ENCODE measurements at regions not wholly inside any gene's neighbourhood (a gene's known extent, or its start where the extent isn't known, plus 50 kb on each side); places are given as distances from the start of the nearest gene placed in this dataset.
A peak's percentile ranks its signal among the peaks of the same experiment; 100 is the strongest.

DNA sequence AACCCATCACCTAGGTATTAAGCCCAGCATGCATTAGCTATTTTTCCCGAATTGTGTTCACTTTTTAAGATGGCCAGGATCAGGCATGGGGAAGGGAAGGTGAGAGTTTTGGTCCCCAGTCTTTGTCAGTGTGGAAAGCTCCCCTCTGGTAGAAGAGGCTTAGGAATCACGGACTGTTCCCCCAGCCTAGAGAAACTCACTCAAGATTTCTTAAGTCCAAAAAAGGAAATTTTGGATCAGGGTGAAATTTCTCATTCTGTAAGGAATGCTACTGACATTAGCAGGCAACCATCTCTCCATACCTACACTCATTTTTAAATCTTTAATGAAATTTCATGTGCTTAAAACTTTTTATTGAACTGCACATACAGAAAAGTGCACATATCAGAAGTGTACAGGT lies 70.3 kb upstream of the GALNT15 start:
- H3K4me3 ChIP-seq (ENCODE audit: low read depth, low read length): no peak overlapping the region
- H3K9me3 ChIP-seq (ENCODE audit: control insufficient read depth, insufficient read depth, low read length): no peaks in the 10 kb centered on the region
- DNase-seq (ENCODE audit: low read depth in 4 of 6, low spot score in 6 of 6): no peak
- no peaks in the 10 kb centered on the region for H3K4me1 ChIP-seq (ENCODE audit: control insufficient read depth, insufficient read depth, low read length)
- no peak overlapping the region for H3K27ac ChIP-seq (ENCODE audit: low read depth, low read length)
- no CpG with 5 or more reads among the region's 2 CpGs for WGBS (ENCODE audit: insufficient coverage)
- H3K27me3 ChIP-seq (ENCODE audit: control insufficient read depth, insufficient read depth, low read length): no peaks in the 10 kb centered on the region
- H3K36me3 ChIP-seq (ENCODE audit: control insufficient read depth, insufficient read depth, low read length): no peaks in the 10 kb centered on the region

DNA sequence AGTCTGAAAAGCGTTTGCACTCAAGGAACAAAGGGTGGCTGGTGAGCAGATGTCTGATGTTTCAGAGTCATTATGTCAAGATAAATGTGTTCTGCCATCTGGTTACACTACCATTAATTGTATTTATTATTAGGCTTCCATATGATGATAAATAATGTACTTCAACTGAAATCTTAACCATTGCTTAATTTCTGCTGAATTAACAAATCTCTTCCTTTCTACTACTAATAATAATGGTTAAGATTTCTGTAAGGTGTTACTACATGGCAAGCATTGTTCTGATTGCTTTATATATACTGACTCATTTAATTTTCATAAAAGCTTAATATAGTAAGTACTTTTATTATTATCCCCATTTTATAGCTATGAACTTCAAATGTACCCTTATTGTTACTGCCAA lies 68.4 kb upstream of the GALNT15 start:
- DNase-seq (ENCODE audit: low read depth in 4 of 6, low spot score in 6 of 6): no peak
- WGBS (ENCODE audit: insufficient coverage): 100% methylated on average over 1 of the region's 1 CpG

DNA sequence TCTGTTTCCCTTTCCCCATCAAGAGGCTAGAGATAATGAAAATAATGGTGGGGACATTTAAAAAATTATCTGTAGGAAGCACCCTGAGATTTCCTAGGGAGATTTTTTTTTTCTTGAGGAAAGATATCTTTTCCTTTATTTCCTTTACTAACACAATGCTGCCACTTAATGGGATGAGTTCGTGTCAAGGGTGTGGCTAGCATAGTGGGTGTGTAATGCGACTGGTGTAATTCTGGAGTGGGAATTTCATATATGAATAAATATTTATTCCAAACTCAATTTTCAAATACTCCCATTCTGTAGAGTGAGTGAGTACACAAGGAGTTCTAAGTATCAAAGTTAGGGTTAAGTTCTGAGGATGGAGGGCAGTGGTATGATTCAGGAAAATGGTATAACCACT lies 66.1 kb upstream of the GALNT15 start:
- no peaks in the 10 kb centered on the region for H3K4me1 ChIP-seq (ENCODE audit: control insufficient read depth, insufficient read depth, low read length)
- no peak for DNase-seq (ENCODE audit: low read depth in 4 of 6, low spot score in 6 of 6)
- H3K4me3 ChIP-seq (ENCODE audit: low read depth, low read length): no peak overlapping the region
- H3K36me3 ChIP-seq (ENCODE audit: control insufficient read depth, insufficient read depth, low read length): no peaks in the 10 kb centered on the region
- no peaks in the 10 kb centered on the region for H3K9me3 ChIP-seq (ENCODE audit: control insufficient read depth, insufficient read depth, low read length)
- WGBS (ENCODE audit: insufficient coverage): no CpG with 5 or more reads among the region's 2 CpGs
- H3K27me3 ChIP-seq (ENCODE audit: control insufficient read depth, insufficient read depth, low read length): no peaks in the 10 kb centered on the region
- H3K27ac ChIP-seq (ENCODE audit: low read depth, low read length): no peak overlapping the region

More for the DNA sequence above, 68.4 kb upstream of the GALNT15 start:
- Histone ChIP-seq H3K27me3 (ENCODE audit: control insufficient read depth, insufficient read depth, low read length) (no peaks in the 10 kb centered on the region), H3K4me3 (ENCODE audit: low read depth, low read length) (no peak overlapping the region), H3K27ac (ENCODE audit: low read depth, low read length) (no peak overlapping the region), H3K36me3 (ENCODE audit: control insufficient read depth, insufficient read depth, low read length) (no peaks in the 10 kb centered on the region), H3K9me3 (ENCODE audit: control insufficient read depth, insufficient read depth, low read length) (no peaks in the 10 kb centered on the region), H3K4me1 (ENCODE audit: control insufficient read depth, insufficient read depth, low read length) (no peaks in the 10 kb centered on the region)

DNA sequence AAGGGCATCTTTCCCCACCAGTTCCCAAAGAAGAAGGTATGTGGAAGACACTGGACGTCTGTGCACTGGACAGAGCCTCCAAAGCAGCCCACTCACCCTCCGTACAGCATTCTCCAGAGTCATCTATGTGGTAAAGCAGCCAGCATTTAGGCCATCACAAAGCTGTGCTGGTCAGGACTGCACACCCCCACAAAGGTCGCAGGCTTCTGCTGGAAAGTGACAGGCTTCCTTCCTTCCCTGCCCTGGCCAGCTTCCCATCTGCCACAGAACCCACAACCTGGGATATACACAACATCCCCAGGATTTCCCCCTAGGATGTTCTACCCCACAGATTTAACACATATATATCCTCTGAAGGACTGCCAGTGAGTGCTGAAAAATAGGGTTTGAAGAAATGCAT lies 64.6 kb upstream of the GALNT15 start:
- H3K27ac ChIP-seq (ENCODE audit: low read depth, low read length): no peak overlapping the region
- no peaks in the 10 kb centered on the region for H3K9me3 ChIP-seq (ENCODE audit: control insufficient read depth, insufficient read depth, low read length)
- H3K4me3 ChIP-seq (ENCODE audit: low read depth, low read length): no peak overlapping the region
- no peaks in the 10 kb centered on the region for H3K27me3 ChIP-seq (ENCODE audit: control insufficient read depth, insufficient read depth, low read length)
- H3K36me3 ChIP-seq (ENCODE audit: control insufficient read depth, insufficient read depth, low read length): no peaks in the 10 kb centered on the region
- DNase-seq (ENCODE audit: low read depth in 4 of 6, low spot score in 6 of 6): no peak
- H3K4me1 ChIP-seq (ENCODE audit: control insufficient read depth, insufficient read depth, low read length): no peaks in the 10 kb centered on the region
- WGBS (ENCODE audit: insufficient coverage): 74% methylated on average over 3 of the region's 3 CpGs

DNA sequence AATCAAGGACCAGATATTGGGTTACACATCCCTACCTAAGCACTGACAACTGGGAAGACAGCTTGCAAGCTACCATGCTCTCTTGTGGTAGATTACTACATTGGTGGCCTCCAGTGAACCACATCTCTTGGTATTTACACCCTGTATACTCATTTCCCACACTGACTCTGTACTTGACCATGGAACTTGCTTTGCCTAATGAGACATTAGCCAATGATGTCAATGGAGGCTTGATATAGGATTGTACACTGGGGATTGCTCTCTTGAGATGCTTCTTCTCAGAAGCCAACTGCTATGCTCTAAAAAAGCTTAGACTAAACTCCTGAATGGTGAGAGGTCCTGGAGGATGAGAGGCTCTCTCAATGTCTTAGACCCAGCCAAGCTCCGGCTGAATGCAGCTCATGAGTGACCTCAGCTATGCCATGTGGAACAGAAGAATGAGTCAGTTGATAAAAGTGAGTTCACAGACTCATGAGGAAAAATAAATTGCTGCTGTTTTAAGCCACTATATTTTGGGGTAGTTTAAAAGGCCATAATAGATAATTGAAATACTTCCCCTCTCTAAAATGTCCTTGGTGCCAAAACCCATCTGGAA lies 61.5 kb upstream of the GALNT15 start:
- 100% methylated on average over 1 of the region's 1 CpG for WGBS (ENCODE audit: insufficient coverage)
- Histone ChIP-seq H3K4me1 (ENCODE audit: control insufficient read depth, insufficient read depth, low read length) (no peaks in the 10 kb centered on the region), H3K27me3 (ENCODE audit: control insufficient read depth, insufficient read depth, low read length) (no peaks in the 10 kb centered on the region), H3K36me3 (ENCODE audit: control insufficient read depth, insufficient read depth, low read length) (no peaks in the 10 kb centered on the region), H3K9me3 (ENCODE audit: control insufficient read depth, insufficient read depth, low read length) (no peaks in the 10 kb centered on the region), H3K4me3 (ENCODE audit: low read depth, low read length) (no peak overlapping the region), H3K27ac (ENCODE audit: low read depth, low read length) (no peak overlapping the region)
- DNase-seq (ENCODE audit: low read depth in 4 of 6, low spot score in 6 of 6): no peak

DNA sequence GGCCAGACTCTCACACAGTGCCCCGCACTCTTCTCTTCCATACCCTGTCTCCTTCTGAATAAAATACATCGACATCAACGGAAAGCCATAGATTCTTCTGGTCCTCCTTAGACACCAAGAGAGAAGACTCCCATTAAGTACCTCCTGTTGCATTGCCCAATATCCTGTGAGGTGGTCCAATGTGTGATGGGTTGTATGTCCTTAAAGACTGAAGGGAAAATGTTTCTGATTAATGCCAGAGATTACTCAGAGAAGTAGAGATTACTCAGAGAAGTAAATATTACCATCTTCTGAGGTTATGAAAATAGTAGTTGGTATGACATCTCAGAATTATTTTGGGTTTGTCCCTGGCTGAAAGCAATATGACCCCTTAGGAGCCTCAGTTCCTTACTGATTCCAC lies 60.8 kb upstream of the GALNT15 start:
- H3K27ac ChIP-seq (ENCODE audit: low read depth, low read length): no peak overlapping the region
- H3K36me3 ChIP-seq (ENCODE audit: control insufficient read depth, insufficient read depth, low read length): no peaks in the 10 kb centered on the region
- H3K27me3 ChIP-seq (ENCODE audit: control insufficient read depth, insufficient read depth, low read length): no peaks in the 10 kb centered on the region
- H3K4me1 ChIP-seq (ENCODE audit: control insufficient read depth, insufficient read depth, low read length): no peaks in the 10 kb centered on the region
- no peaks in the 10 kb centered on the region for H3K9me3 ChIP-seq (ENCODE audit: control insufficient read depth, insufficient read depth, low read length)
- WGBS (ENCODE audit: insufficient coverage): 100% methylated on average over 1 of the region's 3 CpGs
- no peak for DNase-seq (ENCODE audit: low read depth in 4 of 6, low spot score in 6 of 6)
- H3K4me3 ChIP-seq (ENCODE audit: low read depth, low read length): no peak overlapping the region

DNA sequence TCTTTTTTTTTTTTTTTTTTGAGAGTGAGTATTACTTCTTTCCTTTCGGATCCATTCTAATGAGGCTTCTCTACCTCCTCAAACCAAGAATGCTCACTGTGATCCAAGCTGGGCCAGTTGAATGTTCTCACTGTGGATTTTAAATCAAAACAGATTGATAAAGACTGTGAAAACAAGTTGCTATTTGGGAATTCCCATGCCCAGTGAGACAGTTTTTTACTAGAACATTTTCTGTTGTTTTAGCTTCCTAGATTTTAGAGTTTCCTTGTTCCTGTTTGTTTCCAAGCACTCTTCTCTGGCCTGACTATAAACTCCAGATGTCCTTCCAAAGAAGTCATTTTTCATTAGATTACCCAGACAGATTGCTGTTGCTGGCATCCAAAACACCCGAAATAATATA lies 60.1 kb upstream of the GALNT15 start:
- Histone ChIP-seq H3K27me3 (ENCODE audit: control insufficient read depth, insufficient read depth, low read length) (no peaks in the 10 kb centered on the region), H3K36me3 (ENCODE audit: control insufficient read depth, insufficient read depth, low read length) (no peaks in the 10 kb centered on the region), H3K4me1 (ENCODE audit: control insufficient read depth, insufficient read depth, low read length) (no peaks in the 10 kb centered on the region), H3K27ac (ENCODE audit: low read depth, low read length) (no peak overlapping the region), H3K9me3 (ENCODE audit: control insufficient read depth, insufficient read depth, low read length) (no peaks in the 10 kb centered on the region), H3K4me3 (ENCODE audit: low read depth, low read length) (no peak overlapping the region)
- peak in 1 of 6 donors; percentile 57 for DNase-seq (ENCODE audit: low read depth in 4 of 6, low spot score in 6 of 6)
- WGBS (ENCODE audit: insufficient coverage): no CpG with 5 or more reads among the region's 2 CpGs

DNA sequence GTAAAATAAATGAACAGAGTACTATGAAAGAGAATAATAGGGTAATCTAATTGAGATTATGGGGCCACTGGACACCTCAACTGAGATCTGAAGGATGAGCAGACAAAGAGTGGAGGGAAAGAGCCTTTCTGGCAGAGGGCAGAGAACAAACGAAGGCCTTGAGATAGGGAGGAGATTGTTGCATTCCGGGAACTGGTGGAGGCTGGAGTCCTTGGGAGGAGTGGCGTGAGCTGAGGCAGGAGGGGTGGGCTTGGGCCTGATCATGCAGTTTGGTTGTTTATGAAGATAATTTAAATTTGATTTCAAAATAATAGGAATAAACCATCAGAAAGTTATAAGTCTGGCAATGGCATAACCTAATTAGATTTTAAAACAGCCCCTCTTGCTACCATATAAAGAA lies 59.5 kb upstream of the GALNT15 start:
- H3K9me3 ChIP-seq (ENCODE audit: control insufficient read depth, insufficient read depth, low read length): no peaks in the 10 kb centered on the region
- no peaks in the 10 kb centered on the region for H3K27me3 ChIP-seq (ENCODE audit: control insufficient read depth, insufficient read depth, low read length)
- WGBS (ENCODE audit: insufficient coverage): 100% methylated on average over 1 of the region's 3 CpGs
- DNase-seq (ENCODE audit: low read depth in 4 of 6, low spot score in 6 of 6): no peak
- no peaks in the 10 kb centered on the region for H3K4me1 ChIP-seq (ENCODE audit: control insufficient read depth, insufficient read depth, low read length)
- H3K27ac ChIP-seq (ENCODE audit: low read depth, low read length): no peak overlapping the region
- H3K4me3 ChIP-seq (ENCODE audit: low read depth, low read length): no peak overlapping the region
- H3K36me3 ChIP-seq (ENCODE audit: control insufficient read depth, insufficient read depth, low read length): no peaks in the 10 kb centered on the region

DNA sequence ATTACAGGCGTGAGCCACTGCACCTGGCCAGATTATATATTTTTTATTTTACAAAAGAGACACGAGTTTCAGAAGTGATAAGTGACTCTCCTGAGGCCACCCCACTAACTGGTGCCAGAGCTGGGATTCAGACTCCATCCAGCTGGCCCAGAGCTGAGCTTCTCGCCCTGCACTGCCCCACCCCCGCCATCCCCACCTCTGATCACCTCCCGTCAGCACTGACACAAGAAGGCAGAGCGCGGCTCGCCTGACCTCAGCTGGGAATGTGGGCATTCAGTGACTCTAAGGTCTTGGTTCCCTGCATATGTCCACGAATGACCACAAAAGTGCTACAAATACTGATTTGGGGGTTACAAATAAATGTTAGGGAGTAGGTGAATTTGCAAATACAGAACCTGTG lies 56.1 kb upstream of the GALNT15 start:
- Histone ChIP-seq H3K4me3 (ENCODE audit: low read depth, low read length) (no peak overlapping the region), H3K27me3 (ENCODE audit: control insufficient read depth, insufficient read depth, low read length) (no peaks in the 10 kb centered on the region), H3K9me3 (ENCODE audit: control insufficient read depth, insufficient read depth, low read length) (no peaks in the 10 kb centered on the region), H3K36me3 (ENCODE audit: control insufficient read depth, insufficient read depth, low read length) (no peaks in the 10 kb centered on the region), H3K27ac (ENCODE audit: low read depth, low read length) (no peak overlapping the region), H3K4me1 (ENCODE audit: control insufficient read depth, insufficient read depth, low read length) (no peaks in the 10 kb centered on the region)
- WGBS (ENCODE audit: insufficient coverage): 94% methylated on average over 4 of the region's 9 CpGs
- DNase-seq (ENCODE audit: low read depth in 4 of 6, low spot score in 6 of 6): no peak

DNA sequence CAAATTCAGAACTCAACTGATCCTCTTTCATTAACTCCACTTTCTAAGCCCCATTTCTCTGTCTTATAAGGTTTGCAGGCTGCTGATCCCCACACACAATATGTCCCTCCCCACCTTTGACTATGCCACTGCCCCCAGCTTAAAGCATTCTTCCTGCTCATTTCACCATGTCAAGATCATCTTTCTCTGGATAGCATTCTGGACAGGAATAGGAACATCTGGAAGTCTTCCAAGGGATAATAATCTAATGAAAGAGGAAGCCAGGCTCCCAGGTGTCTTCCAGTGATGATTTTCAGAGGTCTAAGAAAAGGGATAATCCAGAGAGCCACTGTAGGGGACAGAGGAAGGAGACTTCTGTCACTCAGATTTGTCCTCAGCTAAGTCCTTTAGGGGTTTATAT lies 54.6 kb upstream of the GALNT15 start:
- H3K4me3 ChIP-seq (ENCODE audit: low read depth, low read length): no peak overlapping the region
- H3K36me3 ChIP-seq (ENCODE audit: control insufficient read depth, insufficient read depth, low read length): no peaks in the 10 kb centered on the region
- H3K27ac ChIP-seq (ENCODE audit: low read depth, low read length): no peak overlapping the region
- H3K4me1 ChIP-seq (ENCODE audit: control insufficient read depth, insufficient read depth, low read length): no peaks in the 10 kb centered on the region
- H3K9me3 ChIP-seq (ENCODE audit: control insufficient read depth, insufficient read depth, low read length): no peaks in the 10 kb centered on the region
- no peaks in the 10 kb centered on the region for H3K27me3 ChIP-seq (ENCODE audit: control insufficient read depth, insufficient read depth, low read length)
- no peak for DNase-seq (ENCODE audit: low read depth in 4 of 6, low spot score in 6 of 6)

Measured in spinal cord (tissue), 9 donors.